ENCODE measurements at regions not wholly inside any gene's neighbourhood (a gene's known extent, or its start where the extent isn't known, plus 50 kb on each side); places are given as distances from the start of the nearest gene placed in this dataset.

DNA sequence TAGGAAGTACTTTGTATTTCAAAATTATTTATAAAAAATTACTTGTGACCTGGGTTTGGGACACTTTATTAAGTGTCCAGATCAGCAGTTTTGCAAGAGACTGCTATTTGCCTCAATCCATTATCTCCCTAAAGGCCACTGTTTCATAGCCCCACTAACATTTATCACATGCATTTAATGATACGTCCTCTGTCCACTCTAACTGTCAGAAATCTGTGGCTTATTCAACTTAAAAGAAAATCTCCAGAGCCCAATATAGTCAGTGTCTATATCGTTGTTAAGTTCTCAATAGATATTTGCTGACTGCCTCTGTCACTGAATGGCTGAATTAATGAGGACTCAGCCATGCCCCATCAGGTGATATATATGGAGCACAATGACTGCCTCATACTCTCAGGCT lies 553.9 kb upstream of the POM121L12 start:
- no peak for DNase-seq (ENCODE audit: low read depth)
- TF ChIP-seq, protein P1, sequence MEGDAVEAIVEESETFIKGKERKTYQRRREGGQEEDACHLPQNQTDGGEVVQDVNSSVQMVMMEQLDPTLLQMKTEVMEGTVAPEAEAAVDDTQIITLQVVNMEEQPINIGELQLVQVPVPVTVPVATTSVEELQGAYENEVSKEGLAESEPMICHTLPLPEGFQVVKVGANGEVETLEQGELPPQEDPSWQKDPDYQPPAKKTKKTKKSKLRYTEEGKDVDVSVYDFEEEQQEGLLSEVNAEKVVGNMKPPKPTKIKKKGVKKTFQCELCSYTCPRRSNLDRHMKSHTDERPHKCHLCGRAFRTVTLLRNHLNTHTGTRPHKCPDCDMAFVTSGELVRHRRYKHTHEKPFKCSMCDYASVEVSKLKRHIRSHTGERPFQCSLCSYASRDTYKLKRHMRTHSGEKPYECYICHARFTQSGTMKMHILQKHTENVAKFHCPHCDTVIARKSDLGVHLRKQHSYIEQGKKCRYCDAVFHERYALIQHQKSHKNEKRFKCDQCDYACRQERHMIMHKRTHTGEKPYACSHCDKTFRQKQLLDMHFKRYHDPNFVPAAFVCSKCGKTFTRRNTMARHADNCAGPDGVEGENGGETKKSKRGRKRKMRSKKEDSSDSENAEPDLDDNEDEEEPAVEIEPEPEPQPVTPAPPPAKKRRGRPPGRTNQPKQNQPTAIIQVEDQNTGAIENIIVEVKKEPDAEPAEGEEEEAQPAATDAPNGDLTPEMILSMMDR (IDR thresholded peaks at IDR 0.05; ENCODE audit: insufficient read depth, low read depth, low read length), result no peak
- no peak overlapping the region for H3K4me3 ChIP-seq (ENCODE audit: low read depth, low read length)

DNA sequence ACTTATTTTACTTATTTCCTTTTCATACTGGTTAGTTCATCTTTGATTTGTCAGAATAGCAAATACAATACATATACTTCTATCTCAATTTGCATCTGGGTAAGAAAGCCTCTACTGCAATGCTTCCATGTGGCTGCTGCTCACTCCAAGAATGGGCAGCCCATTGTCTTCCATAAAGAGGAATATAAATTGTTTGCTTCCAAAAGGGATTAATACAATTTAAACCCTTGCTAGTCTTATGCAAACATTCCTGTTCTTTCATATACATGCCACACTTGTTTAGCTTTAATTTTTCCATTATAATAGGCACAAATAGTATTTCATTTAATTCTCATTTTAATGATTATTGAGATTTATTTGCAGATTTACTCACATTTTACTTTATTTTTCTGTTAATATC lies 555.4 kb upstream of the POM121L12 start:
- H3K4me3 ChIP-seq (ENCODE audit: low read depth, low read length), result no peak overlapping the region
- no peak for DNase-seq (ENCODE audit: low read depth)
- TF ChIP-seq, protein P1 (IDR thresholded peaks at IDR 0.05; ENCODE audit: insufficient read depth, low read depth, low read length), result no peak

DNA sequence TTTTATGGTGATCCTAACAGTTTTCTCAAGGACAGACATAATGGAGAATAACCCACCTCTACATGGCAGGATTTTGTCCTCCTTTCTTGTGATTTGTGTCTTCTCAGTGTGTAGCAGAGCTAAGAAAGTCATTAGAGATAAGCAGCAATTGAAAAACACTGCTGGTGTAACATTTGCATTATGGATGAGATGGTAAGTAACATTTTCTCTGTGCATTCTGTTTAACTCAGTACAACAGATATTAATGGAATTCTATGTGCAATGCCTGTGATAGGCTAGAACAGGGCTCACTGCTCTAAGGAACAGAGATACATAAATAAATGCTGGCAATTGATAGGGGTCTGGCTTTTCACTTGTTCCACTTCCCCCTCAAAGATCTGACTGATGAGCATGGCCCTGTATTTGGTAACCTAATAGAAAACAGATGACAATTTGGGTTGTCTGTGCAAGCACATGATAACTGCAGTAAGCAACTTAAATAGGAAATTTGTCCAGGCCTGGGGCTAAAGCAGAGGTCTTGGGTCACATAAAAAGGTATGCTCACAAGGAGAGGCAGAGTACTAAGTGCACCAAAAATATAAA lies 560.3 kb upstream of the POM121L12 start:
- no peak for DNase-seq (ENCODE audit: low read depth)
- H3K4me3 ChIP-seq (ENCODE audit: low read depth, low read length), result no peak overlapping the region
- TF ChIP-seq, protein P1 (IDR thresholded peaks at IDR 0.05; ENCODE audit: insufficient read depth, low read depth, low read length), result no peak

DNA sequence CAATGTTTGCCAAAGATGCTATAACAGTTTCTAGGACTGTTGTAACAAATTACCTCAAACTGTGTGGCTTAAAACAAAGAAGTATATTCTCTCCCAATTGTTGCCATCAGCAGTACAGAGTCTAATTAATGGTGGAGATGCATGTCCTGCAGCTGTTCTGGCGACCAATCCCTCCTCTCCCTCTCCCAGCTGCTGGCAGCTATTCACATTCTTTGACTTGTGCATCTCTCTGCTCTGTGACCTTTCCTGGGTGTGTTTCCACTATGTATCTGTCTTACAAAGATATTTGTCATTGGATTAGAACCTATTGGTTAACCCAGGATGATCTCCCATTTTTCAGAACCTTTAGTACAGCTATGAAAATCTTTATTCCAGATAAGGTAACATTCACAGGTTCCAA lies 561.7 kb upstream of the POM121L12 start:
- no peak for DNase-seq (ENCODE audit: low read depth)
- TF ChIP-seq, protein P1 (IDR thresholded peaks at IDR 0.05; ENCODE audit: insufficient read depth, low read depth, low read length), result no peak
- H3K4me3 ChIP-seq (ENCODE audit: low read depth, low read length), result no peak overlapping the region

DNA sequence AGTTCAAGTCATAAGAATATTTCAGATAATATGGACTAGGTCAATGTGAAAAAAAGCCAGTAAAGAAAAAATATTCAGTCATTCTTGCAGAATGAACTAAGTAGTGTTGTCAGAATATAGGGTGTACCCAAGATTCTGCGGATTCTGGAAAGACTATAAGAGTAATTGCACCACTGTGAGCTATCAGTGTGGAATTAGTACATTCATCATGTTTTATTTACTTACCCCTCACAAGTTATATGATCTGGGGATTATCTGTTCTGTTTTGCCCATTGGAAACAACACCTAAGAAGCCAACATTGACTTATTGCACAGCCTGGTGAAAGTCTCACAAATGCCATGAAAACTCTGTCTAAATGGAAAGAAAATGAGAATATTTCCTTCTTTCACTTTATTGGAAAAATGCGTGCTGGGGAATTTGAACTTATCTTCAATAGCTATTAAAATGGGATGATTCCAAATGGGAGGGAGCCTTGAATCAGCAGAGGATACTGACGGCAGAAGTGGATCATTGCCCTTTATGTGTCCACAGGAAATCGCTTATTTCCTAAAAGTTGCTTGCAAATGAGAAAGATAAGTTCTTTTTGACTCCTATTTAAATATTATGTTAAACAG lies 563.3 kb upstream of the POM121L12 start:
- no peak for DNase-seq (ENCODE audit: low read depth)
- H3K4me3 ChIP-seq (ENCODE audit: low read depth, low read length), result no peak overlapping the region
- TF ChIP-seq, protein P1 (IDR thresholded peaks at IDR 0.05; ENCODE audit: insufficient read depth, low read depth, low read length), result no peak

DNA sequence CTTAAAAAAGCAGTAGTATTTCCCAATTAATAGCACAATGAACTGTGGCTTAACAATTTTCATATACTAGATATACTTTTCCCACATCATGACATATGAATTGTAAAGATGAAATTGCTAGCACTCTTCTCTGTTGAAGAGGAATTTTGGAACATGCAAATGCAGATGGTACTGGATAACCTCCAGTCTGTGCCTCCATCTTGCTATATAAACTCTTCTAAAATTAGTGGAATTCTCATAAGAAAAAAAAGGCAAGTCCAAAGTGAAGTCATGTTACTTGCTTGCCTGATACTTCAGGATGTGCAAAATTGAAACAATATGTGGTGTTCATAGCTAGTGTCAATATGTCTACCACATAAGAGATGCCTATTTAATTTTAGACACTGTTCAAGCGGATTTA lies 570.2 kb upstream of the POM121L12 start:
- no peak for DNase-seq (ENCODE audit: low read depth)
- TF ChIP-seq, protein P1 (IDR thresholded peaks at IDR 0.05; ENCODE audit: insufficient read depth, low read depth, low read length), result no peak
- H3K4me3 ChIP-seq (ENCODE audit: low read depth, low read length), result no peak overlapping the region

DNA sequence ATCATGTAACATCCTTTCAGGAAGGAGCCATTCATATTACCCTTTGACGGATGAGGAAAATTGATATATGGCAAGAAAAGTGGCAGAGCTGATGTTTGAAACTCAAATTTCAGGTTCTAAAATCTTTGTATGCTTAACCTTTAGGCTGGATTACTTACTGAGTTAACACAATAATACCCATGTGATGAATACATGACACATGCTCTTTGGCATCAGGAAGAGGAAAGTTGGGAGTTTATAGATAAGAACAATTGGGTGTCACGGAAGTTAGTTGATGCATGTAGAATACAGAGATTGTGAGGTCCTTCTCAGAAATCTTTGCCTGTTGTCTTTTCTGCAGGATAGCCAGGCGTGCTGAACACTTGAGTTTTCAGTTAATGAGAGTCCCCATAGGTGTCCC lies 572.1 kb upstream of the POM121L12 start:
- DNase-seq (ENCODE audit: low read depth), result no peak
- TF ChIP-seq, protein P1 (IDR thresholded peaks at IDR 0.05; ENCODE audit: insufficient read depth, low read depth, low read length), result no peak
- no peak overlapping the region for H3K4me3 ChIP-seq (ENCODE audit: low read depth, low read length)

Measured in fibroblast of villous mesenchyme (primary cell).